Transverse colon (tissue), 4 donors: ENCODE measurements at regions not wholly inside any gene's neighbourhood (a gene's known extent, or its start where the extent isn't known, plus 50 kb on each side); places are given as distances from the start of the nearest gene placed in this dataset.

ENCODE experiments used
- DNase-seq: peaks from one replicate; pipeline ENCODE4 v3.0.0-alpha.2; 2019
- H3K27ac ChIP-seq, 4 donors: fragments of 200-600 bp; sonication (generic); 2 replicates each; pipeline ENCODE4 v1.5.1; 2016 to 2018; ENCODE audit warnings: inconsistent platforms in 4 of 4
- H3K27me3 ChIP-seq: fragments of 200-600 bp; sonication (generic); 2 replicates; pipeline ENCODE4 v1.5.1; 2017; ENCODE audit warnings: inconsistent platforms
- H3K36me3 ChIP-seq, 4 donors: fragments of 200-600 bp; sonication (generic); 2 replicates each; pipeline ENCODE4 v1.5.1; 2017 to 2019; ENCODE audit warnings: inconsistent platforms in 4 of 4
- H3K4me1 ChIP-seq, 4 donors: fragments of 200-600 bp; sonication (generic); 2 replicates each; pipeline ENCODE4 v1.5.1; 2017 to 2020; ENCODE audit warnings: inconsistent platforms in 4 of 4
- H3K4me3 ChIP-seq, 4 donors: fragments of 200-600 bp; sonication (generic); 1 replicate in 1 of 4; 2 replicates in 3 of 4; pipeline versions ENCODE4 v1.5.1 to v1.6.1; 2017 to 2019; ENCODE audit warnings: inconsistent platforms in 4 of 4
- H3K9me3 ChIP-seq, 2 donors: fragments of 200-600 bp; sonication (generic); 2 replicates each; pipeline ENCODE4 v1.5.1; 2017 to 2019; ENCODE audit warnings: inconsistent platforms in 2 of 2
- CTCF ChIP-seq, 5 experiments: fragments of 200-600 bp in 3 of 5; fragments of 450-650 bp in 2 of 5; sonication (generic) in 3 of 5; IDR thresholded peaks; 1 replicate in 2 of 5; 2 replicates in 3 of 5; pipeline ENCODE4 v1.5.1; 2016 to 2017; ENCODE audit warnings: antibody characterized with exemption in 5 of 5, inconsistent platforms in 3 of 5, mild to moderate bottlenecking in 2 of 5, moderate library complexity in 1 of 5
- EP300 ChIP-seq: sonication (generic); formaldehyde crosslinking; IDR thresholded peaks from one replicate; pipeline ENCODE4 v1.6.1; 2017; ENCODE audit warnings: antibody characterized with exemption, low read depth
- POLR2A ChIP-seq: fragments of 450-650 bp; IDR thresholded peaks from one replicate; pipeline ENCODE4 v1.6.1; 2016; ENCODE audit warnings: antibody characterized with exemption, mild to moderate bottlenecking, moderate library complexity
- POLR2AphosphoS5 ChIP-seq, 3 donors: sonication (generic); formaldehyde crosslinking; IDR thresholded peaks; one replicate each; pipeline ENCODE4 v1.6.1; 2016; ENCODE audit warnings: antibody characterized with exemption in 3 of 3
- WGBS, 2 donors: methylation state at CpG; one replicate each; pipeline ENCODE4 v1.1.5; 2018; ENCODE audit warnings: low coverage in 1 of 2; 5-methylcytosine and 5-hydroxymethylcytosine counted together
- in situ Hi-C, 4 donors: fragments of 200-750 bp; cut with MboI; loops; one replicate each; pipeline versions ENCODE4 v1.15.0 to v1.15.1; 2017; ENCODE audit warnings: low sequenced_read_pairs in 3 of 4, low pct_ligation_motif_present in 1 of 4, low pct_unique_long_range_greater_than_20kb in 1 of 4
- intact Hi-C: fragments of 100-400 bp; cut with DNase I; formaldehyde crosslinking; loops from one replicate; pipeline ENCODE4 v1.15.1; 2023; ENCODE audit warnings: low total_unique reads

DNA sequence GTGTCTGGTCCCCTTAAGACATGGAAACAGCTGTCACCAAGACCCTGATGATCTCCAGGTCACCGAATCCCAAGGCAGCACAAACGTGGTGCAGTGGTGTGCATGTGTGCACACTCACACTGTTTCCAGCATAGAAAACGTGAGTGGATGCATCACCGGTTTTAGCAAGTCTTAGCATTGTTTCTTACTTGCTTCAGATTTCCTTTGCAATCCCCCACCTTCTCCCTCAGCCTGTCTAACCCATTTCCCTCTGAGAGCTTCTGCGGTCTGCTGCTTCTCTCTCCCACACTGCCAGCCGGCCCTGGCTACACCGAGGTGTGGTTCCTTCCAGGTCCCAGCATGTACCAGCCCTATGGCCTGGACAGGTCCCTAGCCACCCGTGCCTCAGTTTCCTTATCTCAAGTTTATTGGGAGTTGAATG lies 343.4 kb upstream of the HS6ST1 start:
- H3K27me3 ChIP-seq, result no peaks in the 10 kb centered on the region
- WGBS, 2 donors, result 34 to 48% methylated on average over 6 to 8 of the region's 8 CpGs
- no peak for DNase-seq
- H3K36me3 ChIP-seq, result no peaks in the 10 kb centered on the region
- H3K9me3 ChIP-seq, result no peaks in the 10 kb centered on the region
- no peaks in the 10 kb centered on the region for H3K4me1 ChIP-seq
- intact Hi-C loops (no loop called here), in situ Hi-C loops (no loop called here)
- TF ChIP-seq CTCF (IDR thresholded peaks at IDR 0.05), result no peak
- TF ChIP-seq POLR2A, result no peak
- TF ChIP-seq POLR2AphosphoS5 (IDR thresholded peaks at IDR 0.05), result no peak
- no peak for TF ChIP-seq EP300
- no peak overlapping the region for H3K27ac ChIP-seq
- H3K4me3 ChIP-seq, result no peak overlapping the region

DNA sequence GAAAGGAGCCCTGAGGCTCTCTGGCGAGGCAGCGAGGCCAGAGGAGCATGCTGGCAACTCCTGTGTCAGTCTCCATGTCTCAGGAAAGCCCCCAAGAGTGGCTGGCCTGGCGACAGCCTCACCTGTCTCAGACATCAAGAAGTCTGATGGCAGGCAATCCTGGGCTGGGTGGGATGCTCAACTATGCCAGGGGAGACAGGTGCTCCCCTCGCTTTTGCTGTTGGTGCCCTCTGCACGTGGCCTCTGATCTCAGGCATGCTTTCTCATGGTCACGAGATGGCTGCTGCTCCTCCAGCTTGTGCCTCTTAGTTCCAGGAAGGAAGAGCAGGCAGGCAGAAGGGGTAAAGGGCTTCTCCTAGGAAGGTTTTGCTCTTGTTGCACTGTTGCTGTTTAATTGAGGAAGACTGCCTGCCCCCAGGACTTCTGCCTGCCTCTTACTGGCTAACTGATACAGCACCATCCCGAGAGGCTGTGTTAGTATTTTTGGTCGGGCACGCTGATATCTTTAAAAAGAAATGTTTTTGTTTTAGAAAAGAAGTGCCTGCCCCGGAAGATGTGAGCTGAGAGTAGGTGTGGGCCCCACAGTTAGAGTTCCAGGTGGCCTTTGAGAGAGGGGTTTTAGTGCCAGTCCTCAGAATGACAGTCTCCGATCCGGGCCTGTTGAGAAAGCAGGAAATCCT lies 344.8 kb upstream of the HS6ST1 start:
- DNase-seq, result no peak
- intact Hi-C loops, result no loop called here
- in situ Hi-C loops, result no loop called here
- no peaks in the 10 kb centered on the region for H3K4me1 ChIP-seq
- no peak overlapping the region for H3K27ac ChIP-seq
- TF ChIP-seq POLR2A (no peak), EP300 (no peak), POLR2AphosphoS5 (IDR thresholded peaks at IDR 0.05) (no peak), CTCF (IDR thresholded peaks at IDR 0.05) (no peak)
- no peaks in the 10 kb centered on the region for H3K36me3 ChIP-seq
- 85 to 86% methylated on average over 6 to 10 of the region's 12 CpGs for WGBS, 2 donors
- H3K9me3 ChIP-seq, result no peaks in the 10 kb centered on the region
- H3K4me3 ChIP-seq, result no peak overlapping the region
- H3K27me3 ChIP-seq, result no peaks in the 10 kb centered on the region

- intact Hi-C loops (no loop called here), in situ Hi-C loops (no loop called here)
- Histone ChIP-seq H3K4me3 (no peak overlapping the region), H3K27ac (no peak overlapping the region), H3K36me3 (no peaks in the 10 kb centered on the region), H3K27me3 (no peaks in the 10 kb centered on the region), H3K4me1 (no peaks in the 10 kb centered on the region), H3K9me3 (no peaks in the 10 kb centered on the region)
- TF ChIP-seq POLR2AphosphoS5 (IDR thresholded peaks at IDR 0.05) (no peak), POLR2A (no peak)
- no peak for DNase-seq
- WGBS, 2 donors, result 42% methylated on average over 4 of the region's 4 CpGs; no CpG with 5 or more reads in 1 of the 2 donors
Measured at GRCh38 chr2:128664499-128664971, 345.9 kb upstream of the HS6ST1 start.

- Histone ChIP-seq H3K4me3 (no peak overlapping the region), H3K36me3 (no peaks in the 10 kb centered on the region), H3K27me3 (no peaks in the 10 kb centered on the region), H3K4me1 (no peaks in the 10 kb centered on the region), H3K9me3 (no peaks in the 10 kb centered on the region), H3K27ac (no peak overlapping the region)
- in situ Hi-C loops (no loop called here), intact Hi-C loops (no loop called here)
- 87% methylated on average over 3 of the region's 4 CpGs; no CpG with 5 or more reads in 1 of the 2 donors for WGBS, 2 donors
- TF ChIP-seq POLR2AphosphoS5 (IDR thresholded peaks at IDR 0.05) (no peak), POLR2A (no peak), CTCF (IDR thresholded peaks at IDR 0.05) (no peak), EP300 (no peak)
- DNase-seq, result no peak
Measured at GRCh38 chr2:128665113-128665512, 346.4 kb upstream of the HS6ST1 start.

DNA sequence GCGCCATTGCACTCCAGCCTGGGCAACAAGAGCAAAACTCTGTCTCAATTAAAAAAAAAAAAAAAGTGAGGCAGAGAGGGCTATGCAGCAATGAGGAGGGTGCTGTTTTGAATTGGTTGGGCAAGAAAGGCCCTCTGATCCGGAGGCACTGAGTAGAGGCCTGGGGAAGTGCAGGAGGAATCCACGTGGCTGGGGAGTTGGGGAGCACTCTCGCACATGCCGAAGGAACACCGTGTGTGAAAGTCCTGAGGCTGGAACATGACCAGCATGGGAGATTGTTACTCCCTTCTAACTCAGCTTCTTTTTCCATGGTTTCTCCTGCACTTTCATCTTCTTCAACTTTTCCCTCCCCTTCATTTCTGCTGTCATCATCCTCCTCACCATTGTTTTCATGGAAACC lies 347.9 kb upstream of the HS6ST1 start:
- no peak for DNase-seq
- Histone ChIP-seq H3K4me1 (no peaks in the 10 kb centered on the region), H3K27me3 (no peaks in the 10 kb centered on the region), H3K36me3 (no peaks in the 10 kb centered on the region), H3K9me3 (no peaks in the 10 kb centered on the region), H3K4me3 (no peak overlapping the region), H3K27ac (no peak overlapping the region)
- WGBS, 2 donors, result 86 to 100% methylated on average over 3 to 6 of the region's 6 CpGs
- intact Hi-C loops, result no loop called here
- TF ChIP-seq POLR2AphosphoS5 (IDR thresholded peaks at IDR 0.05), result no peak
- no peak for TF ChIP-seq CTCF (IDR thresholded peaks at IDR 0.05)
- no peak for TF ChIP-seq EP300
- in situ Hi-C loops, result no loop called here
